NCI-H2107 (cell line): ENCODE measurements at regions not wholly inside any gene's neighbourhood (a gene's known extent, or its start where the extent isn't known, plus 50 kb on each side); places are given as distances from the start of the nearest gene placed in this dataset.
"Not testable (repeated sequence)": the region's sequence is repeated elsewhere in the genome, so short reads cannot be mapped to it uniquely, and the experiment has no call there.

Experiments
- DNase-seq: peaks from one replicate; lab custom pipeline; 2025; lab: John Stamatoyannopoulos, UW

DNA sequence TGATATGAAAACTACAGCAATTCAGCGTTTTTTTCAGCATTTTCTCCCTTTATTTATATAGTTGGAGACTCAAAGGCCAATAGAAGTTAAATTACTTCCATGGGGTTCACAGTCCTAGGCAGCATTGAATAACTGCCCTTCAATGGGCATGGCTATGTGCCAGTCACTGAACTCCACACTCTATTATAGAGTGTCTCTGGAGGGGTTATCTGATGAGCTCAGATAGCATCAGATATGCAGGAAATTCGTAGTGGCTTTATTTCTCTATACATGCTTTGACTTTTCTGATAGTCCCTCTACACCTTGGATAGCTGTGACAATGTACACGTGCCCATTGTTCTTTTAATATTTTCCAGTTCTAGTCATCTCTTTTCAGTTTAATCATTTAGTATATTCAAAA, 396.9 kb upstream of the CBLB start:
- no peak for DNase-seq

DNA sequence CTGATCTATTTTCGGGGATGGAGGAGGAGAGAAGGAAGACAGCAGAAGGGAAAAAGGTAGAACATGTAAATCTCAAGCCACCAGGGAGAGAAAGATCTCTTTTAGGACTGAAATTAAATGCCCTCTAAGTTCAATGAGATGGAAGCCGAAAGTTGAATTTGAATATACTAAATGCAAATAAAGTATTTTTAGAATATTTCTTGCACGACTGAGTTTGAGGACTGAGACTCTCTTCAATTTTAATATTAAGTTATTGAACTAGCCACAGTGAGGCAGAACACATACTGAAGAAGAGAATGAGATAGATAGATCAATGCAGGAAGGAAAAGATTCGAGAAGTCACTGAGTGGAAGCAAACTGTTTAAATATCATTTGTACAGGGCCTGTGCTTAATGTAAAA, 399.9 kb upstream of the CBLB start:
- no peak for DNase-seq

DNA sequence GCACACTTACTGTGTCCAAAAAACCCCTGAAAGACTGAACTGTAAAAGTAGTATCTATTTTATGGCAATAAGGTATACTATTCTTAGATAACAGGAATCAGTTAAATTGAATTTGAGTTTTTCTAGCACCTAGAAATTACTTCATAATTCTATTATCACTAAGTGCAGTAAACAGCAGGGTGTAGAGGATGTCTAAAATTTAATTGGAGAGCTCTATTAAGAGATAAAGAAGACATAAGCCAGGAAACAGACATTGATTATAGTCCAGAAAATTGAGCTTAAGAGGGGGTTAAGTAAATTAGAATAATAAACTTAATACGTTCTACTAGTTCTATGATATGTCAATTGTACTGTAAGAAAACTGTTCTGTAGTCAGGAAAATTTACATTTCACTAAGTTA, 403.5 kb upstream of the CBLB start:
- no peak for DNase-seq

DNA sequence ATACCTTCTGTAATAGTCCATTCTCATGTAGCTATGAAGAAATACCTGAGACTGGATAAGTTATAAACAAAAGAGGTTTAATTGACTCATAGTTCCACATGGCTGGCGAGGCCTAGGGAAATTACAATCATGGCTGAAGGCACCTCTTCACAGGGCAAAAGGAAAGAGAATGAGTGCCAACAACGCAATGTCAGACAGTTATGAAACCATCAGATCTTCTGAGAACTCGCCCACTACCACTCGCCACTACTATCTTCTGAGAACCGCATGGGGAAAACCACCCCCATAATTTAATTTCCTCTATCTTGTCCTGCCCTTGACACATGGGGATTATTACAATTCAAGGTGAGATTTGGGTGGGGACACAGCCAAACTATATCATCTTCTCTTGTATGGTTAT, 406.8 kb upstream of the CBLB start:
- no peak for DNase-seq

DNA sequence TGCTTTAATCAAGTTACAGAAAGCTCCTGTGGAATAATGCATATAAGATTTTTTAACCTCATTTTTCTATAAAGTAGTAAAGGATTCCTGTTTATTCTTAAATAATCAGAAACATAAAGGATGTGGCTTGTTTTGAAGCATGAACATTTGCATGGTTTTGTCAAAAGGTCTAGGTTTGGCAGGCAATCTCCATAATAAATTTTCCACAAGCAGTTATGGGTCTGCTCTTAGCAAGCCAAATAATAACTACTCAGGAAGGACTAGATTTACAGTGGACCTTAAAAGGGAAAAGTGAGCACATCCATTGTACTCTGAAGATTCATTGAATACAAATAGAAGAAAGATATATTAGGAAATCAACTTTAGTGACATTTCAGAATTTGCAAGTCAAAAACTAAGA, 407.3 kb upstream of the CBLB start:
- no peak for DNase-seq

DNA sequence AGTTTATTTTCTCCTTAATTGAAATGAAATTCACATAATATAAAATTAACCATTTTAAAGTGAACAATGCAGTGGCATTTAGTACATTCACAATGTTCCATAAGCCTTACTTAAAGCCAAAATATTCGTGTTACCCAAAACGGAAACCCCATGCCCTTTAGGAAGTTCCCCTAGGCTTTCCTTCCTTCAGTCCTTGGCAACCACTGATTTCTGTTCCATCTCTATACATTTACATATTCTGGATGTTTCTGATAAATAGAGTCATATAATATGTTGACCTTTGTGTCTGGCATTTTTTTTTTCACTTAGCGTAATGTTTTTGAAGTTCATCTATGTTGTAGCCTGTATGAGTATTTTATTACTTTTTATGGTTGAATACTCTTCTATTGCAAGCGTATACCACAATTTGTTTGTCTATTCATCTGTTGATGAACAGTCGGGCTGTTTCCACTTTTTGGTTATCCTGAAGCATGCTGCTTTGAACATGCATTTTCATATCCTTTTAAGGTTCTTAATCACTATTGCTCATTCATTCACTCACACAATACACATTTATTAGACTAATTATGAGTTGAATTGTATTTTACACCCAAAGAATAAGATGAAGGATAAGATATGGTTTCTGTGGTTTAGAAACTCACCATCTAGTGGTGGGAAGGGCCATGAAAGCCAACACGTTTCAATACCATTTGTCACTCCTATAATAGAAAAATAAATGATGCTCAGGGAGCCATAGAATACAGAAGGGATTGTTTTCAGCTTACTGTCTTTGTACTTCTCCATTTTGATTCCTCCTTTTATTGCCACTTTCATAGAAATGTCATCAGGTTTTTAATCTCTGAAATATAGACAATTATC, 408.2 kb upstream of the CBLB start:
- no peak for DNase-seq

DNA sequence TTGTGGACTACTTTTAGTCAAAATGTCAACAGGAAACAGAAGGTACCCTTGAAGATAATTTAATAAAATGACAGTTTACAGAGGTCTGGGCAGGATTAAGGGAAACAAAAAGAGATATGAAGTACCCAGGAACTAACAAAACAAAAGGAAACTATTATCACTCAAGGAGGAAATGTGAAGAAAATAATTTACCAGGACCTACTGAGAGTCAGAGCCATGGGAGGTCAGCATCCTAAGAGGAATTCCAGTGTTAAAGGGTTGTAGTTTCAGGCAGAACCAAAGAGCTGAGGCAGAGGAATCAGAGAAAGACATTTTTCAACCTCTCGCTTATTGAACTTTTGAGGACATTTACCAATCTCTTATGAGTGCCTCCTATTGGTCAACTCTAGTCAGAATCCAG, 408.9 kb upstream of the CBLB start:
- DNase-seq, result no peak

DNA sequence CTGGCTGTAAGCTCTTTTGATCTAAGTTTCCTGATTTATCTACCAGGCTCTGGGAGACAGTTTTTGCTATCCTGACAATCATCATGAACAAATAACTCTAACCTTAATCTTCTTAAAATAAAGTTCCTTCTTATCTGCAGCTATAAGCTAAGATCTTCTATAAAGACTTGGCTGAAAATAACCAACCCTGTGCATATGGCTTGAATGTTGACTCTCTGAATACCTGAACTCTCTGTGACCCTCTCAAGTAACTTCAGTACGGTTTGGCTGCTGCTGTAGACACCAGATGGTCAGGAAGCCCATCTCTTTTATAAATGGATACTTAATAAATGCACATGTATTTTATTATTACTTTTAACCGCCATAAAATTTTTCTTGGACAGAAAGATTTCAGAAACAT, 412.4 kb upstream of the CBLB start:
- no peak for DNase-seq

DNA sequence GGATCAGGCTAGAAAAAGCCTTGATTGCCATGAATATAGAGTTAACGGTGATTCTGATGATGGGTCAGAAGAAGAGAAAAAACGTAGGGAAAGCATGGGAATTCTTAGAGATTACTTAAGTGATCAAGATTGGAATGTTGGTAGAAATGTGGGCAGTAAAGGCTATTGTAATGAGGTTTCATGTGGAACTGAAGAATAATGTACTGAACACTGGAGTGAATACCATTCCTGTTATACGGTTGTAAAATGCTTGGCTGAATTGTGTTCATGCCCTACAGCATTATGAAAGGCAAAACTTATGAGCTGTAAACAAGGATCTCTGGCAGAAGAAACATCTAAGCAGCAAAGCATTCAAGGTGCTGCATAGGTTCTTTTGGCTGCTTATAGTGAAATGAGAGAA, 414.1 kb upstream of the CBLB start:
- no peak for DNase-seq

DNA sequence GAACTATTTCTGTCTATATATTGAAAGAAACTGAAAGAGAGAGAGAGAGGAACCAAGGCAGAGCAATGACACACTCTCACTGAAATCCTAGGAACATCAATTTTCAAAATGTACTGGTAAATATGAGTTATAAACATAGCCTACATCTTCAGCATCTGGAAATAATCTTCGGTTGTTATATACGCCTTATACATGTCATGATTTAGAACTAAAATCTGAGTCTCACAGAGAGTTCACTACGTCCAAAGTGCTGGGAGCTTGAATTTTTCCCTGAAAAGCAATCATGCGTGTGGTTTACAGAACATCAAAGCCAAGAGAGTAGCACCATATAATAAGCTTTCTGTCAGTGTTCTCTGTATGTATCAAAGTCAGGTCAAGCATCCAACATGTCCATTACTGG, 420.0 kb upstream of the CBLB start:
- DNase-seq, result no peak

DNA sequence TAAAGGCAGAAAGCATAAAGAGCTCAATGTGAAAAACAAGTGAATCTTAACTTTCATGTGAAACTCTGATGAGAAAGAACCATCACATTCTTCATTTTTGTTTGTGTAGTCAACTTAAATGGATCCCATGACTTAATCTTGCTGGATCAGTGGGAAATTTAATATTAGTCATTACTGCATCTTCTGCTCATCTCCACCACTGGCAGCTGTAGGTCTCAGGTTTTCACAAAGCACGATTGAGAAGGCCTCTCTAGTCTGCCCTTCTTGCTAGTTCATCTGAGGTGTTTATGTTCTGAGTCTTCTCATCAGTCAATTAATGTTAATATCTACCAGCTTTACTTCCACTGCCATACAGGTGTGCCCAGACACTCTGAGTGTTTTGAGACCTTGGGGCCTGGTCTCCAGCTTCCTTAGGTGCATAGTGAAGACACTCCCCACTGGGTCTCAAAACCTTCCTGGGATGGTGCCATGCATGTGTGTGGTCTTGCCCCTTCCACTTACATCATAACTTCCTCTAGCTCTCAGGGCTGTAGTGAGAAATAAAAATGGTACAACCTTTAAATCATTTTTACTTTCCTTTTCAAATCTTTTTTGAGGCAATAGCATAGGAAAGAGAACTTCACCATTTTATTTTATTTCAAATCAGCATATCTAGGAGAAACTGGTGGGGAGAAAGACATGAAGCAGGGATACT, 421.6 kb upstream of the CBLB start:
- no peak for DNase-seq

DNA sequence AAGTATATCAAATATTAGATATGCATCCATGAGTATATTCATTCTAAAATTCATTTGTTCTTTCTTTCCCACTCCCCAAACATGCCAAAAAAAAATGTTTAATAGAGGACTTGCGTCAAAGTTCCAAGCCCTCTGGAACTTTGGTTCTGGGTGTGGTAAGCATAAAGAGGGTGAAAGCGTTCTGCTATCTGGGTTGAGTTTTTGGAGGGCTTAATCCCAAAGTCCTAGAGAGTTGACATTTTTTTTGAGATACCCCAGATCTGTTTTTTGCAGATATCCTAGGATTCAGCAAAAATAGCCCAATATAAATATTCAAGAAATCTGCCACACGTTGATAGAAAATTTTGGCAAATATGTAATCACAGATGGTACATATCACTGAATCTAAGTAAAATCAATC, 424.3 kb upstream of the CBLB start:
- no peak for DNase-seq

DNA sequence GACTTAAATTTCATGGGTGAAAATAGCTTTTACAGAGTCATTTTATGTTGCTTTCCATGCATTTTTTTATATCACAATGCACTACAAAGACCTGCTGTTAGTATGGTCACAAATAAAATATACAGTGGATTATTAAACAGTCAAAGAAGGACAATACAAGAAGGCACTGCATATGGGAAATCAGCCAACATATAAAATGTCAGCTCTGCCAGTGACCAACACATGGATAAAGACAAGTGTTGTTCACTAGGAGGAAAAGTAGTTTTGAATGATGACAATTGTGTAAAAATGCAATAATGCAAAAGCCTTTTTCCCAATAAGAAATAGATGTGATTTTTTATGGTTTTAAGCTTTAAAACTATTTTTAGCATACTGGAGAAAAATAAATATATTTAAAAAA, 425.3 kb upstream of the CBLB start:
- no peak for DNase-seq

DNA sequence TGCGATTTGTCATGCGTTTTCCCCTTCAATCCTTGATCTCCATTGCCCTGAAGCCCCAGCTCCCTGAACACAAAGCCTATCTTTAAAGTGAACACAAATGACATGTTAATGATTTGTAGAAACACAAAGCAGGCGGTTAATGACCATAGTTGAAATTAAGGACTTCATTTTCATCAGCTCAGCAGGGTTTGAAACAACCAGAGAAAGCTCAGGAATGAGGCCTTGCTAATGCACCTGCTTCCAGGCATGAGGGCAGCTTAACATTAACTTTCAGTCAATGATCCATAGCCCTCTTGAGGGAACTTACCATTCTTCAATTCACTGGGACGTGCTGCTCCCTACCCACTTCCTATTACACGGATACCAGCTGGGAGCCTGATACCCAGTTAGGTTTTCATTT, 427.2 kb upstream of the CBLB start:
- DNase-seq, result no peak

DNA sequence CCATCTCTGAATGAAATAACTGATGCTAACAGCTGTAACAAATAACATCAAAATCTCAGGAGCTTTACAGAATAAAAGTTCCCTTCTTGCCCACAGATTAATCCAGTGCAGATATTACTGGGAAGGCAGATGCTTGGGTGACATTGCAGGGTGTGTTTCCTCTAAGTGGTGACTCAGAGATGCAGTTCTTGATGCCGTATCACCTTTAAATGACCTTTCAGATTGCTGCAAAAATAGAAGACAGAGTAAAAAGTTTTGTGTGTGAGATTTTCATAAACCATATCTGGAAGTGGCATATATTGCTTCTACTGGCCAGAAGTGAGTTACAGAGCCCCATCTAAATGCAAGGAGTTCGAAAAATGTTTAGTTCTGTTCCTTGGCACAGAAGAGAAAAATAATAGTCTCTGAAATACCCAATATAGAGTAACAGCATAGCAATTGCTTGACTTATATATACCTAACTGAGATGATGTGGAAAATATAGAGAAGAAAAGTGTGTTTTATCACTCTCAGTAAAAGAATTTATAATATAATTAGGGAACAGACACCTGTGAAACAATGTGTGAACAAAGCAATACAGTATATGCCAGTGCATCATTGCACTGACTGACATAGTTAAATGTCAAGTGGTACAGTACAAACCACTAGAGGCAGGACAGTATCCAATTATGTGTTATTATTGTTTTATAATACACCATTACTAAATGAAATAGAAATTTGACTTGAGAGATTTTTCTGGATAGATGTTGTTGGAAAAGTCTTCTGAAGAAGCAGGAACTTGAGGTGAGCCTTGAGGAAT, 430.7 kb upstream of the CBLB start:
- no peak for DNase-seq

DNA sequence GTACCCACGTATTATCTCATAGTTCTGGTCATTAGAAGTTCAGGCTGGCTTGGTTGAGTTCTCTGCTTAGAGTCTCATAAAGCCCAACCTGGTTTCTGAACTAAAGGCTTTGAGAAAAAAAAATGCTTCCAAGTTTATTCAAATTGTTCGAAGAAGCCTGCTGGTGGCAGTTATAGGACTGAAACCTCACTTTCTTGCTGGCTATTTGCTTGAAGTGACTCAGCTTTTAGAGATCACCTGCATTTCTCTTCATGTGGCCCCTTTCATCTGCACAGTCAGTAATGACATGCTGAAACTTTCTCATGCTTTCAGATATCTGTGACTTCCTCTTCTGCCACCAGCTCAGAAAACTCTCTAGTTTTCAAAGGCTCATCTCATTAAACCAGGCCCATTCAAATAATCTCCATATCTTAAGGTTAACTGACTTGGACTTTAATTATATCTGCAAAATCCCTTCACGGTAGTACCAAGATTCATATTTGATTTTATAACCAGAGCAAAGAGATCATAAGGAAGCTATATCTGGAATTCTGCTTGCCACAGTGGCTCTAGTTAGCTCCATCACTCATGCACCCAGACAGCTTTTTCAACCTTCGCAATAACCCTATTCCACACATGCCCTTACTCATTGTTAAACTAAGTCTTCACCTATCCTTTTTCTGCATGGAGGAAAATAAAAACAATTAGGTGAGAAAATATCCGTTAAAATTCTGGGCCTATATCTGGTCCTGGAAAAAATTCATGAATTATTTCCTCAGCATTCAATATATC, 433.8 kb upstream of the CBLB start:
- DNase-seq, result no peak

DNA sequence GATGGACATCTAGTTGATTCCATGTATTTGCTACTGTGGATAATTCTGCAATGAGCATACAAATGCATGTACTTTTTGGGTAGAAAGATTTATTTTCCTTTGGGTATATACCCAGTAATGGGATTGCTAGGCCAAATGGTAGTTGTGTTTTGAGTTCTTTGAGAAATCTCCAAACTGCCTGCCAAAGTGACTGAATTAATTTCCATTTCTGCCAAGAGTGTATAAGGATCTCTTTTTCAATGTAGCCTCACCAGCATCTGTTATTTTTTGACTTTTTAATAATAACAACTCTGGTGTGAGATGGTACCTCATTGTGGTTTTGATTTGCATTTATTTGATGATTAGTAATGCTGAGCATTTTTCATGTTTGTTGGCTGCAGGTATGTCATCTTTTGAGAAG, 435.0 kb upstream of the CBLB start:
- no peak for DNase-seq

DNA sequence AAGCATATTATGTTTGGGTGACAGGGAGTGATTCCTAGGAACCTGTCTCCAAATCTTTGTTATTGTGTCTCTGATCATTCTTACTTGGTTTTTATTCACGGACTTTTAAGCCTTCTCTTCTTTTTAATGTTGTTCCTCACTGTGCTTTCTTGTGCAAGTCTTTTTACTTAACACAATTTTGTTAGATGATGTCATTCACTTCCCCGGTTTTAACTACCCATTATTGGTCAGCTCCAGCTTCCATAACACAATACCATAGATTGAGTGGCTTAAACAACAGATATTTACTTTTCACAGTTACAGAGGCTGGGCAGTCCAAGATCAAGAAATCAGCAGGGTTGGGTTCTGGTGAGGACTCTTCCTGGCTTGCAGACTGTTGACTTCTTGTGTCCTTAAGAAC, 436.3 kb upstream of the CBLB start:
- no peak for DNase-seq

DNA sequence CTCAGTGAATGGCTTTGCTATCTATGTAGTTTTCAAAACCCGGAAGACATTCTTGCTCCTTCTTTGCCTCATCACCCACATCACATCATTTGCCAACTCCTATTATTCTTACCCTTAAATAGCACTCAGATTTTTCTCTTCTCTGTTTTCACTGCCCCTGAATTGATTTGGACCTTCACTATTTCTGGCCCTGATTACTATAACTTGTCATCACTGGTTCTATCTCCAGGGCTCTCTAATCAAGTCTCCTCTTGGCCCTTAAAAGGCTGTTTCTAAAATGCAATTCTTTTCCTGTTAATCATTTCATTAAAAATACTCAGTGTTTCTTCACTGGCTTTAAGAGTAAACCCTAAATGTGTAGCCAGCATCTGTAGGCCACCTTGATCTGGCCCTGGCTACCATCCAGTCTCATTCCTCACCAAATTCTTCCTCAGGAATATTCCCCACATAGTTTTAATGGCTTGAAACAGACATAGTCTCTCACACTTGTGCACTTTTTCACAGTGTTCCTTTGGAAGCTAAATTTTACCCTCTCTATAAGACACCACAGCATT, 437.1 kb upstream of the CBLB start:
- DNase-seq, result no peak

DNA sequence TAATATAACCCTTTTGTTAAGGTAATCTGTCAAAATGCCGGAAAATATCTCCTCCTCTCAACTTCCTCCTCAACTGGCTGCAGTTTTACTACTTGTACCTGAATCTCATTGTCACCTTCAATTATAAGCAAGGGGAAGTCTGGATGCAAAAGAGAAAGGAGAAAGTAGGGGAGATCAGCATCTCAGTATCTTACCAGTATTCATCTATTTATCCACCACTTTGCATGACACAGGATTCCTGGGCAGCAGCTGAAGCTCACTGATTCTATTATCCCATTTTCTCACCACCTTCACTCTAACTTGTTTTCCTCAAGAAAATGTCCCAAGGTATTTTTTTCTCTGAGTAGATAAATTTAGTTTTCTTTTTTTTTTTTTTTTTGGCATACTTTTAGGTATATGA, 440.5 kb upstream of the CBLB start:
- no peak for DNase-seq

DNA sequence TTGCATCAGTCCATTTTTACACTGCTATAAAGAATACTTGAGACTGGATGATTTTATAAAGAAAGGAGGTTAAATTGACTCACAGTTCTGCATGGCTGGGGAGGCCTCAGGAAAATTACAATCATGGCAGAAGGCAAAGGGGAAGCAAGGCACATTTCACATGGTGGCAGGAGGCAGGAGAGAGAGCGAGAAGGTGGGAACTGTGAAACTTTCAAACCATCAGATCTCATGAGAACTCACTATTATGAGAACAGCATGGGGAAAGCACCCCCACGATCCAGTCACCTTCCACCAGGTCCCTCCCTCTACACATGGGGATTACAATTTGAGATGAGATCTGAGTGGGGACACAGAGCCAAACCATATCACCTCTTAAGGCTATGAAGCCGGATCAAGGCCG, 441.0 kb upstream of the CBLB start:
- not testable (repeated sequence) for DNase-seq
